IMR-90 (cell line): ENCODE measurements at regions not wholly inside any gene's neighbourhood (a gene's known extent, or its start where the extent isn't known, plus 50 kb on each side); places are given as distances from the start of the nearest gene placed in this dataset.

Source experiments
- ATAC-seq: fragments of 200-7000 bp; cut with Tn5 transposase; 2 replicates; pipeline ENCODE4 v1.9.1; 2020; ENCODE audit warnings: low read depth, mild to moderate bottlenecking, moderate library complexity
- BruUV-seq: library from RNA; stranded (reverse); fragments of 400-500 nt; replicated peaks from 2 replicates; lab custom pipeline; 2021; lab: Mats Ljungman, UMichigan
- CTCF ChIA-PET: fragments of 300-600 bp; formaldehyde crosslinking; extraction: SDS; loops from one replicate; lab custom pipeline; 2021; ENCODE audit warnings: antibody characterized with exemption; lab: Yijun Ruan, JAX
- POLR2A ChIA-PET: fragments of 300-600 bp; sonication (Branson Sonifier 250); formaldehyde crosslinking; loops from one replicate; lab custom pipeline; 2022; ENCODE audit warnings: antibody characterized with exemption; ENCODE audit not compliant: unreplicated experiment; lab: Charles Lee
- DNase-seq: peaks from one replicate; pipeline ENCODE4 v3.0.0; 2013
- H2AFZ ChIP-seq: replicated peaks from 2 replicates; pipeline ENCODE3; 2013; ENCODE audit warnings: low read length, mild to moderate bottlenecking; ENCODE audit not compliant: poor library complexity
- H2AK5ac ChIP-seq: 2 replicates; pipeline ENCODE4 v1.6.1; 2013; ENCODE audit warnings: low read depth, low read length, inconsistent platforms
- H2AK9ac ChIP-seq: replicated peaks from 2 replicates; pipeline ENCODE3; 2013; ENCODE audit warnings: mild to moderate bottlenecking, low read depth, low read length, moderate library complexity; ENCODE audit not compliant: poor library complexity
- H2BK120ac ChIP-seq: 2 replicates; pipeline ENCODE4 v1.6.1; 2013; ENCODE audit warnings: low read depth, low read length, inconsistent platforms
- H2BK15ac ChIP-seq: 3 replicates; pipeline ENCODE4 v1.6.1; 2013; ENCODE audit warnings: low read depth, low read length, inconsistent platforms
- H2BK20ac ChIP-seq: 2 replicates; pipeline ENCODE4 v1.6.1; 2013; ENCODE audit warnings: low read depth, mild to moderate bottlenecking, inconsistent platforms, low read length, moderate library complexity
- H2BK5ac ChIP-seq: 2 replicates; pipeline ENCODE4 v1.6.1; 2013; ENCODE audit warnings: mild to moderate bottlenecking, low read depth, low read length, inconsistent platforms; ENCODE audit not compliant: poor library complexity, severe bottlenecking
- H3K14ac ChIP-seq: replicated peaks from 2 replicates; pipeline ENCODE4 v1.6.1; 2013; ENCODE audit warnings: low read depth, low read length, inconsistent platforms
- H3K18ac ChIP-seq: 2 replicates; pipeline ENCODE4 v1.6.1; 2013; ENCODE audit warnings: low read depth, low read length, control low read depth
- H3K23ac ChIP-seq: 2 replicates; pipeline ENCODE4 v1.6.1; 2013; ENCODE audit warnings: low read depth, low read length, inconsistent platforms
- H3K27ac ChIP-seq: 2 replicates; pipeline ENCODE4 v1.5.1; 2013; ENCODE audit warnings: mild to moderate bottlenecking, control low read depth, low read length; ENCODE audit not compliant: insufficient read depth
- H3K27me3 ChIP-seq: 2 replicates; pipeline ENCODE4 v1.6.1; 2013; ENCODE audit warnings: low read length; ENCODE audit not compliant: control insufficient read depth, insufficient read depth
- H3K36me3 ChIP-seq: 2 replicates; pipeline ENCODE4 v1.6.1; 2013; ENCODE audit warnings: low read length, mixed read lengths; ENCODE audit not compliant: control insufficient read depth, insufficient read depth
- H3K4ac ChIP-seq: 2 replicates; pipeline ENCODE4 v1.6.1; 2013; ENCODE audit warnings: low read depth, low read length, inconsistent platforms
- H3K4me1 ChIP-seq: 2 replicates; pipeline ENCODE4 v1.6.1; 2013; ENCODE audit warnings: low read length, mixed read lengths; ENCODE audit not compliant: control insufficient read depth, insufficient read depth
- H3K4me2 ChIP-seq: 2 replicates; pipeline ENCODE4 v1.6.1; 2013; ENCODE audit warnings: low read depth, mild to moderate bottlenecking, control low read depth, low read length, moderate library complexity
- H3K4me3 ChIP-seq: 2 replicates; pipeline ENCODE4 v1.5.1; 2013; ENCODE audit warnings: low read depth, mild to moderate bottlenecking, control low read depth, low read length, moderate library complexity; ENCODE audit not compliant: insufficient read depth
- H3K56ac ChIP-seq: 2 replicates; pipeline ENCODE4 v1.6.1; 2013; ENCODE audit warnings: low read length, inconsistent platforms; ENCODE audit not compliant: insufficient read depth; ENCODE audit errors: extremely low read depth
- H3K79me1 ChIP-seq, 2 experiments: 2 replicates each; pipeline ENCODE4 v1.6.1; 2013; ENCODE audit warnings: low read length in 2 of 2, inconsistent platforms in 1 of 2, low read depth in 1 of 2
- H3K9ac ChIP-seq: 2 replicates; pipeline ENCODE4 v1.6.1; 2013; ENCODE audit warnings: low read depth, low read length, control low read depth
- H3K9me1 ChIP-seq: 2 replicates; pipeline ENCODE4 v1.6.1; 2013; ENCODE audit warnings: low read length, inconsistent platforms; ENCODE audit not compliant: insufficient read depth
- H3K9me3 ChIP-seq: 2 replicates; pipeline ENCODE4 v1.6.1; 2013; ENCODE audit warnings: low read length; ENCODE audit not compliant: control insufficient read depth, insufficient read depth
- H4K20me1 ChIP-seq: 2 replicates; pipeline ENCODE4 v1.6.1; 2013; ENCODE audit warnings: low read length, inconsistent platforms; ENCODE audit not compliant: insufficient read depth
- H4K5ac ChIP-seq: 2 replicates; pipeline ENCODE4 v1.6.1; 2013; ENCODE audit warnings: mild to moderate bottlenecking, low read depth, low read length, control low read depth
- H4K8ac ChIP-seq, 2 experiments: 2 replicates each; pipeline ENCODE4 v1.6.1; 2013; ENCODE audit warnings: low read depth in 2 of 2, low read length in 2 of 2, control low read depth in 1 of 2, inconsistent platforms in 1 of 2
- H4K91ac ChIP-seq: 2 replicates; pipeline ENCODE4 v1.6.1; 2013; ENCODE audit warnings: low read depth, low read length, inconsistent platforms; ENCODE audit not compliant: insufficient read depth
- CEBPB ChIP-seq: IDR thresholded peaks from 2 replicates; pipeline ENCODE4 v1.6.1; 2012; ENCODE audit warnings: low read depth, low read length, improper control_type of control experiment
- CHD1 ChIP-seq: IDR thresholded peaks from 2 replicates; pipeline ENCODE4 v1.6.1; 2012; ENCODE audit warnings: low read depth, low read length, improper control_type of control experiment
- CTCF ChIP-seq: conservative IDR thresholded peaks from 2 replicates; pipeline ENCODE4 v1.5.1; 2012; ENCODE audit warnings: mild to moderate bottlenecking, low read depth, low read length, improper control_type of control experiment
- FOS ChIP-seq: fragments of 150-350 bp; IDR thresholded peaks from 2 replicates; pipeline ENCODE4 v1.6.1; 2016; ENCODE audit warnings: low read depth, low read length
- MAFK ChIP-seq: IDR thresholded peaks from 2 replicates; pipeline ENCODE4 v1.6.1; 2012; ENCODE audit warnings: low read depth, low read length, improper control_type of control experiment
- MAZ ChIP-seq: IDR thresholded peaks from 2 replicates; pipeline ENCODE4 v1.6.1; 2012; ENCODE audit warnings: low read depth, mild to moderate bottlenecking, low read length, improper control_type of control experiment, moderate library complexity, borderline replicate concordance
- MXI1 ChIP-seq: IDR thresholded peaks from 2 replicates; pipeline ENCODE4 v1.6.1; 2012; ENCODE audit warnings: low read depth, mild to moderate bottlenecking, low read length, moderate library complexity, borderline replicate concordance
- NFE2L2 ChIP-seq: fragments of 150-350 bp; IDR thresholded peaks from 2 replicates; pipeline ENCODE4 v1.6.1; 2016; ENCODE audit warnings: low read depth, mild to moderate bottlenecking, low read length
- POLR2A ChIP-seq: IDR thresholded peaks from 2 replicates; pipeline ENCODE4 v1.6.1; 2012; ENCODE audit warnings: mild to moderate bottlenecking, low read depth, low read length
- RAD21 ChIP-seq: IDR thresholded peaks from 2 replicates; pipeline ENCODE4 v1.6.1; 2012; ENCODE audit warnings: low read length, improper control_type of control experiment
- RCOR1 ChIP-seq: IDR thresholded peaks from 2 replicates; pipeline ENCODE4 v1.6.1; 2012; ENCODE audit warnings: mild to moderate bottlenecking, low read length, improper control_type of control experiment; ENCODE audit not compliant: insufficient replicate concordance
- RFX5 ChIP-seq: IDR thresholded peaks from 2 replicates; pipeline ENCODE4 v1.8.0; 2012; ENCODE audit warnings: low read depth, mild to moderate bottlenecking, low read length, moderate library complexity
- SMC3 ChIP-seq: fragments of 150-350 bp; IDR thresholded peaks from 2 replicates; pipeline ENCODE4 v1.6.1; 2016; ENCODE audit warnings: low read depth, mild to moderate bottlenecking, antibody characterized with exemption, low read length, moderate library complexity
- USF2 ChIP-seq: fragments of 150-350 bp; IDR thresholded peaks from 2 replicates; pipeline ENCODE4 v1.6.1; 2017; ENCODE audit warnings: mild to moderate bottlenecking, antibody characterized with exemption, low read length, low read depth
- WGBS, 2 experiments: methylation state at CpG; one replicate each; pipeline versions ENCODE4 v1.1.5 to v1.1.7; 2013; ENCODE audit warnings: missing lambda C conversion rate in 2 of 2; ENCODE audit not compliant: insufficient read length in 1 of 2; ENCODE audit errors: extremely low coverage in 2 of 2; 5-methylcytosine and 5-hydroxymethylcytosine counted together
- dilution Hi-C: fragments of 300-500 bp; cut with HindIII; formaldehyde crosslinking; loops from one replicate; pipeline ENCODE4 v1.14.3; 2018; ENCODE audit warnings: low sequenced_read_pairs; ENCODE audit not compliant: unreplicated experiment
- in situ Hi-C: fragments of 300-500 bp; cut with MboI; formaldehyde crosslinking; loops from 3 replicates; pipeline ENCODE4 v1.14.3; 2019; ENCODE audit warnings: low sequenced_read_pairs, inconsistent platforms, mixed read lengths
- intact Hi-C: fragments of 100-400 bp; cut with micrococcal nuclease; formaldehyde crosslinking; loops from 2 replicates; pipeline ENCODE4 v1.10.0; 2022

GRCh38 chr12:124188561-124189405, 106.1 kb upstream of the RFLNA start (continued):
- TF ChIP-seq CHD1: no peak

GRCh38 chr12:124190312-124191023, 104.4 kb upstream of the RFLNA start:
- ChIA-PET POLR2A (no interaction called here), CTCF (no interaction called here)
- H3K9me3 ChIP-seq: no peaks in the 10 kb centered on the region; the same call in 1 of the 2 replicates
- DNase-seq: no peak
- dilution Hi-C loops: no loop called here
- H3K4ac ChIP-seq: no peak overlapping the region
- no peak overlapping the region for H2BK15ac ChIP-seq
- no peak overlapping the region for H3K14ac ChIP-seq
- no peak for ATAC-seq
- H4K5ac ChIP-seq: no peak overlapping the region
- no peaks in the 10 kb centered on the region for H3K79me1 ChIP-seq
- H3K36me3 ChIP-seq: no peaks in the 10 kb centered on the region
- 70% methylated on average over 6 of the region's 14 CpGs; no CpG with 5 or more reads in 1 of the 2 experiments for WGBS, 2 experiments
- H4K20me1 ChIP-seq: no peaks in the 10 kb centered on the region
- no peak overlapping the region for H3K9ac ChIP-seq
- no peak overlapping the region for H3K23ac ChIP-seq
- no peak overlapping the region for H4K91ac ChIP-seq
- H3K4me1 ChIP-seq: no peaks in the 10 kb centered on the region
- no peak overlapping the region for H2BK5ac ChIP-seq
- intact Hi-C loops: no loop called here
- BruUV-seq: no TSS peak
- H2AK9ac ChIP-seq: no peak overlapping the region
- in situ Hi-C loops: no loop called here
- H3K18ac ChIP-seq: no peak overlapping the region
- H3K4me2 ChIP-seq: no peak overlapping the region
- no peak overlapping the region for H3K56ac ChIP-seq
- H3K4me3 ChIP-seq: no peak overlapping the region
- H2AK5ac ChIP-seq: no peak overlapping the region
- H3K9me1 ChIP-seq: no peaks in the 10 kb centered on the region
- H4K8ac ChIP-seq: no peak overlapping the region
- H3K27ac ChIP-seq: no peak overlapping the region
- no peak overlapping the region for H2BK20ac ChIP-seq
- no peak overlapping the region for H2AFZ ChIP-seq
- H3K27me3 ChIP-seq: peaks cover 15% of the 10 kb centered on the region
- H2BK120ac ChIP-seq: no peak overlapping the region
- no peak for TF ChIP-seq SMC3
- TF ChIP-seq RAD21: no peak
- no peak for TF ChIP-seq FOS
- TF ChIP-seq RCOR1: no peak
- TF ChIP-seq RFX5: no peak
- no peak for TF ChIP-seq CTCF
- TF ChIP-seq MAZ: no peak
- no peak for TF ChIP-seq NFE2L2
- TF ChIP-seq CEBPB: no peak
- no peak for TF ChIP-seq MAFK
- no peak for TF ChIP-seq MXI1
- TF ChIP-seq CHD1: no peak
- no peak for TF ChIP-seq POLR2A
- no peak for TF ChIP-seq USF2
